Central memory CD8-positive, alpha-beta T cell (primary cell): ENCODE measurements at regions not wholly inside any gene's neighbourhood (a gene's known extent, or its start where the extent isn't known, plus 50 kb on each side); places are given as distances from the start of the nearest gene placed in this dataset.

Experiments
- ATAC-seq: fragments of 150-1000 bp; cut with Tn5 transposase; replicated peaks from 2 replicates; pipeline ENCODE4 v1.10.0; 2022; ENCODE audit warnings: mild to moderate bottlenecking, moderate FRiP score, moderate number of reproducible peaks; ENCODE audit not compliant: poor library complexity, severe bottlenecking; ENCODE audit errors: extremely low read depth
- DNase-seq, 2 donors: peaks; one replicate each; pipeline ENCODE4 v3.0.0; 2021; ENCODE audit warnings: low spot score in 2 of 2
- H3K27ac Mint-ChIP-seq: one replicate; pipeline ENCODE4 v1.8.0; 2022; ENCODE audit warnings: low read depth, mild to moderate bottlenecking, moderate library complexity, mixed read lengths
- H3K27me3 Mint-ChIP-seq: one replicate; pipeline ENCODE4 v1.8.0; 2022; ENCODE audit warnings: mixed read lengths
- H3K36me3 Mint-ChIP-seq: one replicate; pipeline ENCODE4 v1.8.0; 2022; ENCODE audit warnings: mild to moderate bottlenecking, moderate library complexity, mixed read lengths; ENCODE audit not compliant: insufficient read depth
- H3K4me1 Mint-ChIP-seq: one replicate; pipeline ENCODE4 v1.8.0; 2022; ENCODE audit warnings: mixed read lengths
- H3K4me3 Mint-ChIP-seq: one replicate; pipeline ENCODE4 v1.8.0; 2022; ENCODE audit warnings: mild to moderate bottlenecking, moderate library complexity, mixed read lengths
- H3K9me3 Mint-ChIP-seq: one replicate; pipeline ENCODE4 v1.8.0; 2022; ENCODE audit warnings: mixed read lengths

GRCh38 chr5:104702212-104702611 lies 1139.6 kb upstream of the NUDT12 start:
- peaks cover 15% of the 10 kb centered on the region for H3K9me3 Mint-ChIP-seq
- ATAC-seq (no peak), DNase-seq (no peak)
- no peak overlapping the region for H3K4me3 Mint-ChIP-seq
- no peaks in the 10 kb centered on the region for H3K36me3 Mint-ChIP-seq
- H3K27ac Mint-ChIP-seq, result no peak overlapping the region
- no peaks in the 10 kb centered on the region for H3K4me1 Mint-ChIP-seq
- H3K27me3 Mint-ChIP-seq, result no peaks in the 10 kb centered on the region

GRCh38 chr5:104699438-104699837 lies 1136.8 kb upstream of the NUDT12 start:
- Mint-ChIP-seq H3K27me3 (no peaks in the 10 kb centered on the region), H3K36me3 (no peaks in the 10 kb centered on the region)
- ATAC-seq, result no peak

GRCh38 chr5:104661256-104661655 lies 1098.7 kb upstream of the NUDT12 start:
- Mint-ChIP-seq H3K4me1 (no peaks in the 10 kb centered on the region), H3K27ac (no peak overlapping the region)

More at GRCh38 chr5:104699438-104699837, 1136.8 kb upstream of the NUDT12 start:
- no peak for DNase-seq
- H3K9me3 Mint-ChIP-seq, result peaks cover 13% of the 10 kb centered on the region
- no peak overlapping the region for H3K4me3 Mint-ChIP-seq
- H3K27ac Mint-ChIP-seq, result no peak overlapping the region
- no peaks in the 10 kb centered on the region for H3K4me1 Mint-ChIP-seq

GRCh38 chr5:104659497-104659896 lies 1096.9 kb upstream of the NUDT12 start:
- no peaks in the 10 kb centered on the region for H3K27me3 Mint-ChIP-seq
- no peak overlapping the region for H3K27ac Mint-ChIP-seq
- DNase-seq (no peak), ATAC-seq (no peak)
- peaks cover 15% of the 10 kb centered on the region for H3K9me3 Mint-ChIP-seq
- no peaks in the 10 kb centered on the region for H3K4me1 Mint-ChIP-seq
- no peak overlapping the region for H3K4me3 Mint-ChIP-seq
- peaks cover 2% of the 10 kb centered on the region for H3K36me3 Mint-ChIP-seq

More at GRCh38 chr5:104661256-104661655, 1098.7 kb upstream of the NUDT12 start:
- peaks cover 5% of the 10 kb centered on the region for H3K9me3 Mint-ChIP-seq
- ATAC-seq (no peak), DNase-seq (no peak)
- H3K4me3 Mint-ChIP-seq, result no peak overlapping the region
- peaks cover 2% of the 10 kb centered on the region for H3K36me3 Mint-ChIP-seq
- H3K27me3 Mint-ChIP-seq, result no peaks in the 10 kb centered on the region

GRCh38 chr5:104652271-104652861 lies 1089.8 kb upstream of the NUDT12 start:
- H3K9me3 Mint-ChIP-seq, result peaks cover 32% of the 10 kb centered on the region
- no peaks in the 10 kb centered on the region for H3K27me3 Mint-ChIP-seq
- H3K27ac Mint-ChIP-seq, result no peak overlapping the region
- H3K4me3 Mint-ChIP-seq, result no peak overlapping the region
- no peaks in the 10 kb centered on the region for H3K4me1 Mint-ChIP-seq
- no peaks in the 10 kb centered on the region for H3K36me3 Mint-ChIP-seq
- ATAC-seq (no peak), DNase-seq (no peak)

- no peaks in the 10 kb centered on the region for H3K36me3 Mint-ChIP-seq
- H3K4me1 Mint-ChIP-seq, result no peaks in the 10 kb centered on the region
- no peak overlapping the region for H3K27ac Mint-ChIP-seq
- H3K27me3 Mint-ChIP-seq, result no peaks in the 10 kb centered on the region
- no peak for ATAC-seq
- H3K9me3 Mint-ChIP-seq, result peaks cover 24% of the 10 kb centered on the region
- H3K4me3 Mint-ChIP-seq, result no peak overlapping the region
- no peak for DNase-seq
These were observed 1087.9 kb upstream of the NUDT12 start for GRCh38 chr5:104650313-104651055.

GRCh38 chr5:104646416-104646815 lies 1083.8 kb upstream of the NUDT12 start:
- H3K27me3 Mint-ChIP-seq, result no peaks in the 10 kb centered on the region
- H3K4me1 Mint-ChIP-seq, result no peaks in the 10 kb centered on the region
- no peak overlapping the region for H3K4me3 Mint-ChIP-seq
- no peaks in the 10 kb centered on the region for H3K36me3 Mint-ChIP-seq
- H3K9me3 Mint-ChIP-seq, result peaks cover 11% of the 10 kb centered on the region
- ATAC-seq (no peak), DNase-seq (no peak)
- H3K27ac Mint-ChIP-seq, result no peak overlapping the region

GRCh38 chr5:104643320-104643719 lies 1080.7 kb upstream of the NUDT12 start:
- Mint-ChIP-seq H3K36me3 (no peaks in the 10 kb centered on the region), H3K4me1 (no peaks in the 10 kb centered on the region), H3K27ac (no peak overlapping the region), H3K27me3 (no peaks in the 10 kb centered on the region), H3K9me3 (peaks cover 5% of the 10 kb centered on the region), H3K4me3 (no peak overlapping the region)
- DNase-seq (no peak), ATAC-seq (no peak)

- ATAC-seq, result no peak
- Mint-ChIP-seq H3K27me3 (no peaks in the 10 kb centered on the region), H3K4me3 (no peak overlapping the region), H3K27ac (no peak overlapping the region), H3K4me1 (no peaks in the 10 kb centered on the region), H3K9me3 (peaks cover 5% of the 10 kb centered on the region), H3K36me3 (no peaks in the 10 kb centered on the region)
- DNase-seq, result no peak
These were observed 1072.6 kb upstream of the NUDT12 start for GRCh38 chr5:104635227-104635626.

- H3K27me3 Mint-ChIP-seq, result no peaks in the 10 kb centered on the region
- H3K36me3 Mint-ChIP-seq, result no peaks in the 10 kb centered on the region
- no peak overlapping the region for H3K4me3 Mint-ChIP-seq
- H3K27ac Mint-ChIP-seq, result no peak overlapping the region
- DNase-seq (no peak), ATAC-seq (no peak)
- H3K4me1 Mint-ChIP-seq, result no peaks in the 10 kb centered on the region
- peaks cover 6% of the 10 kb centered on the region for H3K9me3 Mint-ChIP-seq
These were observed 1066.3 kb upstream of the NUDT12 start for GRCh38 chr5:104628911-104629310.

- ATAC-seq, result no peak
- Mint-ChIP-seq H3K4me3 (no peak overlapping the region), H3K27ac (no peak overlapping the region), H3K4me1 (no peaks in the 10 kb centered on the region), H3K36me3 (no peaks in the 10 kb centered on the region), H3K9me3 (peaks cover 6% of the 10 kb centered on the region), H3K27me3 (no peaks in the 10 kb centered on the region)
- no peak for DNase-seq
These were observed 1063.5 kb upstream of the NUDT12 start for GRCh38 chr5:104626122-104626521.

GRCh38 chr5:104612005-104612404 lies 1049.4 kb upstream of the NUDT12 start:
- Mint-ChIP-seq H3K27ac (no peak overlapping the region), H3K4me1 (no peaks in the 10 kb centered on the region), H3K4me3 (no peak overlapping the region), H3K36me3 (no peaks in the 10 kb centered on the region), H3K27me3 (no peaks in the 10 kb centered on the region), H3K9me3 (peaks cover 11% of the 10 kb centered on the region)
- DNase-seq, result no peak
- ATAC-seq, result no peak

GRCh38 chr5:104611135-104611767 lies 1048.7 kb upstream of the NUDT12 start:
- H3K27me3 Mint-ChIP-seq, result no peaks in the 10 kb centered on the region
- H3K4me1 Mint-ChIP-seq, result no peaks in the 10 kb centered on the region
- DNase-seq (no peak), ATAC-seq (no peak)
- H3K27ac Mint-ChIP-seq, result no peak overlapping the region
- no peak overlapping the region for H3K4me3 Mint-ChIP-seq
- H3K36me3 Mint-ChIP-seq, result no peaks in the 10 kb centered on the region
- peaks cover 11% of the 10 kb centered on the region for H3K9me3 Mint-ChIP-seq
